ENCODE measurements at regions not wholly inside any gene's neighbourhood (a gene's known extent, or its start where the extent isn't known, plus 50 kb on each side); places are given as distances from the start of the nearest gene placed in this dataset.

DNA sequence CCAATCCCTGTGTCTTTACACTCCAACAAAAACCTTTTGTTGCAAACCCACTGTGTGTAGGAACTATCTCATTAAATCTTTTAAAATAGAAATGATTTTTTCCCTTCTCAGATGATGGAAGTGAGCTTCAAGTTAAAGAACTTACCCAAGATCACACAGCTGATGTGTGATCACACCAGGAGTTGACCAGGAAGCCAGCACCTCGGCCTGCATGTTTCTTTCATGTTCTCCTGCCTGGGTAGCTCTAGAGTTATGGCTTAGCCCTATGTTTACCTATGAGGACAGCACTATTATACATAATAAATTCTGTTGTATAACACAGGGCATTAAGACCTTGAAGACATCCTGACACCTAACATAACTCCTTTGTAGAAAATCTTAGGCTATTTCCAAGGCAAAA lies 132.1 kb upstream of the KLHL25 start:
- TF ChIP-seq POLR2A (IDR thresholded peaks at IDR 0.05) (no peak), CTCF (IDR thresholded peaks at IDR 0.05) (no peak)

Measured in right lobe of liver (tissue), 4 donors.